ENCODE measurements at regions not wholly inside any gene's neighbourhood (a gene's known extent, or its start where the extent isn't known, plus 50 kb on each side); places are given as distances from the start of the nearest gene placed in this dataset.
A peak's percentile ranks its signal among the peaks of the same experiment; 100 is the strongest.

GRCh38 chr13:111456452-111457230 lies 136.2 kb downstream of the TEX29 start:
- DNase-seq = no peak

GRCh38 chr13:111458001-111458531 lies 137.6 kb downstream of the TEX29 start:
- DNase-seq = no peak

GRCh38 chr13:111458739-111459138 lies 138.3 kb downstream of the TEX29 start:
- DNase-seq = no peak

- DNase-seq = no peak
Observed at GRCh38 chr13:111459803-111460547, 139.5 kb downstream of the TEX29 start.

- DNase-seq = no peak
Observed at GRCh38 chr13:111460548-111461444, 140.4 kb downstream of the TEX29 start.

- no peak for DNase-seq
Observed at GRCh38 chr13:111461445-111462149, 141.2 kb downstream of the TEX29 start.

GRCh38 chr13:111462221-111462764 lies 141.9 kb downstream of the TEX29 start:
- no peak for DNase-seq

- DNase-seq = no peak
Observed at GRCh38 chr13:111462944-111463343, 142.5 kb downstream of the TEX29 start.

- DNase-seq = no peak
Observed at GRCh38 chr13:111467111-111467890, 146.9 kb downstream of the TEX29 start.

- DNase-seq = no peak
Observed at GRCh38 chr13:111468037-111468959, 147.9 kb downstream of the TEX29 start.

GRCh38 chr13:111469450-111469849 lies 149.0 kb downstream of the TEX29 start:
- DNase-seq = no peak

- DNase-seq = no peak
Observed at GRCh38 chr13:111469916-111470506, 149.6 kb downstream of the TEX29 start.

GRCh38 chr13:111470933-111471332 lies 150.5 kb downstream of the TEX29 start:
- DNase-seq = no peak

GRCh38 chr13:111472083-111472482 lies 151.6 kb downstream of the TEX29 start:
- DNase-seq = no peak

GRCh38 chr13:111472559-111473460 lies 152.4 kb downstream of the TEX29 start:
- DNase-seq = no peak

GRCh38 chr13:111474136-111475002 lies 153.9 kb downstream of the TEX29 start:
- peak in 1 of 2 donors; percentile 7 for DNase-seq

GRCh38 chr13:111475488-111475887 lies 155.0 kb downstream of the TEX29 start:
- no peak for DNase-seq
